Transverse colon (tissue), 4 donors: ENCODE measurements at regions not wholly inside any gene's neighbourhood (a gene's known extent, or its start where the extent isn't known, plus 50 kb on each side); places are given as distances from the start of the nearest gene placed in this dataset.

Experiments used
- DNase-seq: peaks from one replicate; pipeline ENCODE4 v3.0.0-alpha.2; 2019
- H3K27ac ChIP-seq, 4 donors: fragments of 200-600 bp; sonication (generic); 2 replicates each; pipeline ENCODE4 v1.5.1; 2016 to 2018; ENCODE audit warnings: inconsistent platforms in 4 of 4
- H3K27me3 ChIP-seq: fragments of 200-600 bp; sonication (generic); 2 replicates; pipeline ENCODE4 v1.5.1; 2017; ENCODE audit warnings: inconsistent platforms
- H3K36me3 ChIP-seq, 4 donors: fragments of 200-600 bp; sonication (generic); 2 replicates each; pipeline ENCODE4 v1.5.1; 2017 to 2019; ENCODE audit warnings: inconsistent platforms in 4 of 4
- H3K4me1 ChIP-seq, 4 donors: fragments of 200-600 bp; sonication (generic); 2 replicates each; pipeline ENCODE4 v1.5.1; 2017 to 2020; ENCODE audit warnings: inconsistent platforms in 4 of 4
- H3K4me3 ChIP-seq, 4 donors: fragments of 200-600 bp; sonication (generic); 1 replicate in 1 of 4; 2 replicates in 3 of 4; pipeline versions ENCODE4 v1.5.1 to v1.6.1; 2017 to 2019; ENCODE audit warnings: inconsistent platforms in 4 of 4
- H3K9me3 ChIP-seq, 2 donors: fragments of 200-600 bp; sonication (generic); 2 replicates each; pipeline ENCODE4 v1.5.1; 2017 to 2019; ENCODE audit warnings: inconsistent platforms in 2 of 2
- EP300 ChIP-seq: sonication (generic); formaldehyde crosslinking; IDR thresholded peaks from one replicate; pipeline ENCODE4 v1.6.1; 2017; ENCODE audit warnings: antibody characterized with exemption, low read depth
- POLR2A ChIP-seq: fragments of 450-650 bp; IDR thresholded peaks from one replicate; pipeline ENCODE4 v1.6.1; 2016; ENCODE audit warnings: antibody characterized with exemption, mild to moderate bottlenecking, moderate library complexity
- POLR2AphosphoS5 ChIP-seq, 3 donors: sonication (generic); formaldehyde crosslinking; IDR thresholded peaks; one replicate each; pipeline ENCODE4 v1.6.1; 2016; ENCODE audit warnings: antibody characterized with exemption in 3 of 3
- WGBS, 2 donors: methylation state at CpG; one replicate each; pipeline ENCODE4 v1.1.5; 2018; ENCODE audit warnings: low coverage in 1 of 2; 5-methylcytosine and 5-hydroxymethylcytosine counted together
- in situ Hi-C, 4 donors: fragments of 200-750 bp; cut with MboI; loops; one replicate each; pipeline versions ENCODE4 v1.15.0 to v1.15.1; 2017; ENCODE audit warnings: low sequenced_read_pairs in 3 of 4, low pct_ligation_motif_present in 1 of 4, low pct_unique_long_range_greater_than_20kb in 1 of 4
- intact Hi-C: fragments of 100-400 bp; cut with DNase I; formaldehyde crosslinking; loops from one replicate; pipeline ENCODE4 v1.15.1; 2023; ENCODE audit warnings: low total_unique reads
- TF ChIP-seq, protein P1 (sequence below), 5 experiments: fragments of 200-600 bp in 3 of 5; fragments of 450-650 bp in 2 of 5; sonication (generic) in 3 of 5; IDR thresholded peaks; 1 replicate in 2 of 5; 2 replicates in 3 of 5; pipeline ENCODE4 v1.5.1; 2016 to 2017; ENCODE audit warnings: antibody characterized with exemption in 5 of 5, inconsistent platforms in 3 of 5, mild to moderate bottlenecking in 2 of 5, moderate library complexity in 1 of 5

DNA sequence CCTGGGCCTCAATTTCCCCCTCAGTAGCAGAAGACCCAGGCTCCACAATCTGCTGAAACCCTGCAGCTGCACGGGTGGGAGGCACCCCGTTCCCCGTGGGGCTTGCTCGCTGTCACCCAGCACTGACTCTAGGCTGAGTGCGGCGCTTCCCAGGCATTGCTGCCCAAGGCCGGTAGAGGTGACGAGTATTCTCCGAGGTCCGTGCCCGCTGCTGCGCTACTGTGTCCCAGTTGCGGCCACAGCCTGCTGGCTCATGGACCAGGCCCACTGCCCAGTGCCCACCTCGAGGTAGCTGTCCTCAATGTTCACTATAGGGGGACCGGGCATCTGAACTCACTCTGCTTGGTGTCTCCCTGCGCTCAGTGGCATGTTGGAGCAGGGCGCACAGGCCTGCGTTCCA lies 74.7 kb downstream of the GSC start:
- 93% methylated on average over 17 of the region's 18 CpGs; no CpG with 5 or more reads in 1 of the 2 donors for WGBS, 2 donors

DNA sequence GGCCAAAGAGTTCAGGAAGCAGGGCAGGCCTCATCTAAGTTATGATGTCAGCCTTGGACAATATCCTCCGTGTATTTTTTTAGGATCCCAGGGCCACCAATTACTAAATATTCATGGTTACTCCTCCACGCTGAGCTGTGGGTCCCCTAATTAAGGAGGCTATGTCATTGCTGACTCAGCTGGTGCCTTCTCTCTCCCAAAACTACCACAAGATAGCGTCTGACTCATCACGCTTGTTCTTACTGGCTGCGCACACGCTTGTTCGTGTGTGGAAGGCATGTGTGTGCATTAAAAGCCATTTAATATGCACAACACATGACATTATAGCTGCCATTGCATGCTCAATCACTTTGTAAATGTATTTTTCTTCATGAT lies 78.3 kb downstream of the GSC start:
- Histone ChIP-seq H3K36me3 (no peaks in the 10 kb centered on the region), H3K27ac (no peak overlapping the region), H3K27me3 (peaks cover 9% of the 10 kb centered on the region), H3K4me1 (peaks cover 0 to 8% (median 3%) of the 10 kb centered on the region in 4 donors), H3K9me3 (no peaks in the 10 kb centered on the region), H3K4me3 (no peak overlapping the region)
- TF ChIP-seq POLR2A = no peak
- TF ChIP-seq POLR2AphosphoS5 (IDR thresholded peaks at IDR 0.05) = no peak
- TF ChIP-seq, protein P1, sequence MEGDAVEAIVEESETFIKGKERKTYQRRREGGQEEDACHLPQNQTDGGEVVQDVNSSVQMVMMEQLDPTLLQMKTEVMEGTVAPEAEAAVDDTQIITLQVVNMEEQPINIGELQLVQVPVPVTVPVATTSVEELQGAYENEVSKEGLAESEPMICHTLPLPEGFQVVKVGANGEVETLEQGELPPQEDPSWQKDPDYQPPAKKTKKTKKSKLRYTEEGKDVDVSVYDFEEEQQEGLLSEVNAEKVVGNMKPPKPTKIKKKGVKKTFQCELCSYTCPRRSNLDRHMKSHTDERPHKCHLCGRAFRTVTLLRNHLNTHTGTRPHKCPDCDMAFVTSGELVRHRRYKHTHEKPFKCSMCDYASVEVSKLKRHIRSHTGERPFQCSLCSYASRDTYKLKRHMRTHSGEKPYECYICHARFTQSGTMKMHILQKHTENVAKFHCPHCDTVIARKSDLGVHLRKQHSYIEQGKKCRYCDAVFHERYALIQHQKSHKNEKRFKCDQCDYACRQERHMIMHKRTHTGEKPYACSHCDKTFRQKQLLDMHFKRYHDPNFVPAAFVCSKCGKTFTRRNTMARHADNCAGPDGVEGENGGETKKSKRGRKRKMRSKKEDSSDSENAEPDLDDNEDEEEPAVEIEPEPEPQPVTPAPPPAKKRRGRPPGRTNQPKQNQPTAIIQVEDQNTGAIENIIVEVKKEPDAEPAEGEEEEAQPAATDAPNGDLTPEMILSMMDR (IDR thresholded peaks at IDR 0.05) = no peak
- no peak for TF ChIP-seq EP300
- intact Hi-C loops = no loop called here
- WGBS, 2 donors = 84 to 91% methylated on average over 7 of the region's 7 CpGs
- in situ Hi-C loops = loop anchor here in 3 of 4 donors (10.0 to 25.0 kb wide), 3 partner anchors 396 to 746 kb away; no protein-coding TSS in a partner anchor
- no peak for DNase-seq

More for the DNA sequence above, 74.7 kb downstream of the GSC start:
- no peaks in the 10 kb centered on the region for H3K27me3 ChIP-seq
- no peaks in the 10 kb centered on the region for H3K36me3 ChIP-seq
- no peaks in the 10 kb centered on the region for H3K9me3 ChIP-seq
- DNase-seq = no peak
- no peak overlapping the region for H3K4me3 ChIP-seq
- in situ Hi-C loops = loop anchor here in 3 of 4 donors (10.0 to 25.0 kb wide), 3 partner anchors 392 to 742 kb away; no protein-coding TSS in a partner anchor
- TF ChIP-seq POLR2AphosphoS5 (IDR thresholded peaks at IDR 0.05) = no peak
- TF ChIP-seq, protein P1 (IDR thresholded peaks at IDR 0.05) = no peak
- no peak for TF ChIP-seq POLR2A
- no peak for TF ChIP-seq EP300
- H3K27ac ChIP-seq = no peak overlapping the region
- no peaks in the 10 kb centered on the region for H3K4me1 ChIP-seq
- intact Hi-C loops = no loop called here

DNA sequence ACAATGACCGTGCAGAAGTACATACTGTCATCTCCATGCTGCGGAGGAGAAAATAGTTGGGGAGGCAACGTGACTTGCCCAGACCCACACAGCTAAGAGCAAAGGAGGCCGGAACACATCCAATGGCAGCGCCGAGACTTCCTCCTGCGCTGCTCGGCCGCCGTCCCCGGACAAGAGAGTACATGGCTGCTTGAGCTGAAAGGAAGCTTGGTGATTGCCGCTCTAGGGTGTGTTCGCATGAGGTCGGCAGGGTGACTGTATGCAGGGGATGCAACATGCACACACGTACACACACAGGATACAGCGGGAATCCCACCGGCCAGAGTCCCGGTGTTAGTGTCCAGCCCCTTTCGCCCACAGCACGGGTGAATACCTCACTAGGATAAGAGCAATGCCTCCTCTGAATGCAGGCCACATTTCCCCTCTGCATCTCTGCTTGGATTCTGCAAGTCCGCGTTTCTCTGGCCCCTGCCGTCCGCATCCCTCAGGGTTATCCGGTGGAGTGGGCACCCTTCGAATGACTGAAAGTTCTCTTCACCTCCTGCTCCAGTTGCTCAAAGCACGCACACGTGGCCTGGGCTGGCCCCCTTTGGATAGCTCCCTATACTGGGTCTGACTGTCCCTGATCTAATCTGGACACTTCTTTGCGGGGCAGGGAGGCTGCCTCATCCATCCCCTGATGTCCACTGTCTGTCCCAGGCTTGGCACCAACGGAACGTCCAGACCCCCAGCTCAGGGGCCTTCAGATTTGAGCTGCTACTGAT lies 78.8 kb downstream of the GSC start:
- in situ Hi-C loops = loop anchor here in 3 of 4 donors (10.0 to 25.0 kb wide), 3 partner anchors 396 to 746 kb away; no protein-coding TSS in a partner anchor
- H3K4me3 ChIP-seq = no peak overlapping the region
- no peaks in the 10 kb centered on the region for H3K9me3 ChIP-seq
- H3K4me1 ChIP-seq = peaks cover 0 to 8% (median 3%) of the 10 kb centered on the region in 4 donors
- peaks cover 9% of the 10 kb centered on the region for H3K27me3 ChIP-seq
- 93% methylated on average over 31 of the region's 31 CpGs; no CpG with 5 or more reads in 1 of the 2 donors for WGBS, 2 donors
- intact Hi-C loops = no loop called here
- TF ChIP-seq POLR2AphosphoS5 (IDR thresholded peaks at IDR 0.05) (no peak), EP300 (no peak), POLR2A (no peak)
- TF ChIP-seq, protein P1 (IDR thresholded peaks at IDR 0.05) = no peak
- H3K27ac ChIP-seq = no peak overlapping the region
- no peaks in the 10 kb centered on the region for H3K36me3 ChIP-seq
- no peak for DNase-seq

DNA sequence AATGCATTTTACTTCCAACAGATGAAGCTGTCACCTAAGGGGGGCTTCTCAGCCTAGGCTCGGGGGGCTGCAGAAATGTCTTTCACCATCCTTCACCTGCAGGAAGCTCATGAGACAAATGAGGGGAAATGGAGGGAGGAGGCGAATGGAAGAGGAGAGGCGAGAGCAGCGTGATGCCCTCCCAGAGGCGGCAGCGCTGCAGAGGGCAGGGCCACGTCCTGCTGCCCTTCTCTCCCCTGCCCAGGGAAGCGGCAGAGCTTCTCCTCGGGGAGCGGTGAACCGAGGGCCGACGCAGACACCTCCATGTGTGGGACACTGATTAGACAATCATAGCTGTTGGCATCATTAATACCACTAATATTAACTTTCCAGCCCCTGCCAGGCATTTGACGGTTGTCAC lies 78.3 kb downstream of the SERPINA3 start:
- Histone ChIP-seq H3K36me3 (no peaks in the 10 kb centered on the region), H3K27me3 (peaks cover 9% of the 10 kb centered on the region), H3K27ac (no peak overlapping the region), H3K4me1 (peaks cover 0 to 8% (median 3%) of the 10 kb centered on the region in 4 donors), H3K4me3 (no peak overlapping the region), H3K9me3 (no peaks in the 10 kb centered on the region)
- no peak for DNase-seq
- no peak for TF ChIP-seq POLR2AphosphoS5 (IDR thresholded peaks at IDR 0.05)
- TF ChIP-seq, protein P1 (IDR thresholded peaks at IDR 0.05) = no peak
- TF ChIP-seq EP300 = no peak
- no peak for TF ChIP-seq POLR2A
- intact Hi-C loops = no loop called here
- WGBS, 2 donors = 76% methylated on average over 13 of the region's 14 CpGs; no CpG with 5 or more reads in 1 of the 2 donors
- in situ Hi-C loops = loop anchor here in 3 of 4 donors (10.0 to 25.0 kb wide), 3 partner anchors 397 to 747 kb away; no protein-coding TSS in a partner anchor
